Islet of Langerhans (tissue), 1 donor: ENCODE measurements at regions not wholly inside any gene's neighbourhood (a gene's known extent, or its start where the extent isn't known, plus 50 kb on each side); places are given as distances from the start of the nearest gene placed in this dataset.
"Not testable (repeated sequence)": the region's sequence is repeated elsewhere in the genome, so short reads cannot be mapped to it uniquely, and the experiment has no call there.

Source experiments
- FAIRE-seq: peaks from one replicate; lab custom pipeline; 2011; peaks lifted over from hg19 to GRCh38; lab: Jason Lieb, UNC

GRCh38 chr5:174523311-174524071, 200.9 kb upstream of the MSX2 start:
- FAIRE-seq, result no peak

- FAIRE-seq, result no peak
These were observed 200.0 kb upstream of the MSX2 start for GRCh38 chr5:174524351-174524750.

- FAIRE-seq, result no peak
These were observed 198.2 kb upstream of the MSX2 start for GRCh38 chr5:174526177-174526576.

GRCh38 chr5:174527916-174528540, 196.4 kb upstream of the MSX2 start:
- FAIRE-seq, result no peak

- FAIRE-seq, result no peak
These were observed 195.4 kb upstream of the MSX2 start for GRCh38 chr5:174528821-174529544.

- FAIRE-seq, result no peak
These were observed 194.3 kb upstream of the MSX2 start for GRCh38 chr5:174529925-174530681.

- FAIRE-seq, result no peak
These were observed 192.6 kb upstream of the MSX2 start for GRCh38 chr5:174531782-174532191.

GRCh38 chr5:174532455-174533453, 191.6 kb upstream of the MSX2 start:
- peak; percentile 65 for FAIRE-seq

- no peak for FAIRE-seq
These were observed 190.6 kb upstream of the MSX2 start for GRCh38 chr5:174533751-174534241.

GRCh38 chr5:174535669-174536068, 188.7 kb upstream of the MSX2 start:
- no peak for FAIRE-seq

GRCh38 chr5:174539823-174540222, 184.6 kb upstream of the MSX2 start:
- not testable (repeated sequence) for FAIRE-seq

- FAIRE-seq, result no peak
These were observed 182.3 kb upstream of the MSX2 start for GRCh38 chr5:174542037-174542436.

GRCh38 chr5:174542471-174542870, 181.9 kb upstream of the MSX2 start:
- no peak for FAIRE-seq

GRCh38 chr5:174545926-174546325, 178.5 kb upstream of the MSX2 start:
- no peak for FAIRE-seq

GRCh38 chr5:174547814-174548213, 176.6 kb upstream of the MSX2 start:
- FAIRE-seq, result no peak

- no peak for FAIRE-seq
These were observed 175.1 kb upstream of the MSX2 start for GRCh38 chr5:174549254-174549653.

GRCh38 chr5:174550026-174550425, 174.4 kb upstream of the MSX2 start:
- FAIRE-seq, result no peak

- no peak for FAIRE-seq
These were observed 172.0 kb upstream of the MSX2 start for GRCh38 chr5:174552428-174552827.

- no peak for FAIRE-seq
These were observed 170.8 kb upstream of the MSX2 start for GRCh38 chr5:174553556-174553955.

- FAIRE-seq, result no peak
These were observed 168.7 kb upstream of the MSX2 start for GRCh38 chr5:174555726-174556125.

- FAIRE-seq, result no peak
These were observed 167.6 kb upstream of the MSX2 start for GRCh38 chr5:174556756-174557155.
